HepG2 (cell line): ENCODE measurements at regions not wholly inside any gene's neighbourhood (a gene's known extent, or its start where the extent isn't known, plus 50 kb on each side); places are given as distances from the start of the nearest gene placed in this dataset.

Experiments used
- ATAC-seq: fragments of 200-7000 bp; cut with Tn5 transposase; 3 replicates; pipeline ENCODE4 v1.9.1; 2020; ENCODE audit warnings: mild to moderate bottlenecking, moderate library complexity
- BruUV-seq: library from RNA; stranded (reverse); fragments of 400-500 nt; replicated peaks from 2 replicates; lab custom pipeline; 2021; lab: Mats Ljungman, UMichigan
- CTCF ChIA-PET: fragments of 300-600 bp; formaldehyde crosslinking; extraction: SDS; loops from one replicate; lab custom pipeline; 2021; ENCODE audit warnings: low total read pairs, inconsistent platforms, low intra/inter-chr PET ratio; lab: Yijun Ruan, JAX
- POLR2A ChIA-PET: fragments of 350-600 bp; sonication (Branson Sonifier 250); formaldehyde crosslinking; loops from one replicate; lab custom pipeline; 2020; ENCODE audit warnings: antibody characterized with exemption, inconsistent platforms; lab: Yijun Ruan, JAX
- DNase-seq: peaks from one replicate; pipeline ENCODE4 v3.0.0-alpha.2; 2015; ENCODE audit warnings: low spot score
- FAIRE-seq: peaks from 3 replicates; lab custom pipeline; 2011; peaks lifted over from hg19 to GRCh38; lab: Jason Lieb, UNC
- H2AFZ ChIP-seq: one replicate; pipeline ENCODE4 v1.6.1; 2011; ENCODE audit warnings: low read length, inconsistent platforms
- H3K27ac ChIP-seq: fragments of 300-600 bp; 3 replicates; pipeline ENCODE4 v1.8.0; 2011; ENCODE audit warnings: mixed run types, mild to moderate bottlenecking, mixed read lengths, low read length, inconsistent platforms; ENCODE audit not compliant: insufficient read depth; ENCODE audit errors: extremely low read length
- H3K27me3 ChIP-seq, 2 experiments: fragments of 200-600 bp in 1 of 2; 2 replicates in 1 of 2; 3 replicates in 1 of 2; pipeline versions ENCODE4 v1.6.0 to v1.8.0; 2011; ENCODE audit warnings: low read length in 2 of 2, mild to moderate bottlenecking in 2 of 2, moderate library complexity in 2 of 2, inconsistent platforms in 1 of 2; ENCODE audit not compliant: insufficient read depth in 2 of 2, control insufficient read depth in 1 of 2
- H3K36me3 ChIP-seq, 2 experiments: fragments of 200-600 bp in 1 of 2; replicated peaks in 1 of 2; 2 replicates in 1 of 2; 3 replicates in 1 of 2; pipeline versions ENCODE4 v1.5.1 to v1.8.0; 2011; ENCODE audit warnings: low read length in 2 of 2, inconsistent platforms in 1 of 2; ENCODE audit not compliant: insufficient read depth in 2 of 2, control insufficient read depth in 1 of 2
- H3K4me1 ChIP-seq: 2 replicates; pipeline ENCODE4 v1.5.1; 2012; ENCODE audit warnings: low read length, inconsistent platforms; ENCODE audit not compliant: insufficient read depth
- H3K4me2 ChIP-seq: 2 replicates; pipeline ENCODE4 v1.6.0; 2011; ENCODE audit warnings: low read depth, low read length, inconsistent platforms
- H3K4me3 ChIP-seq, 3 experiments: fragments of 200-600 bp in 1 of 3; sonication (generic), shearing (Covaris generic) in 1 of 3; replicated peaks in 1 of 3; 2 replicates each; pipeline ENCODE4 v1.5.1; 2011 to 2016; ENCODE audit warnings: low read length in 3 of 3, inconsistent platforms in 2 of 3, low read depth in 2 of 3, mild to moderate bottlenecking in 2 of 3, control low read depth in 1 of 3, mixed read lengths in 1 of 3; ENCODE audit not compliant: insufficient read depth in 1 of 3
- H3K79me2 ChIP-seq: one replicate; pipeline ENCODE4 v1.6.1; 2011; ENCODE audit warnings: low read length, inconsistent platforms; ENCODE audit not compliant: insufficient read depth
- H3K9ac ChIP-seq: 2 replicates; pipeline ENCODE4 v1.6.0; 2011; ENCODE audit warnings: mild to moderate bottlenecking, low read depth, low read length, inconsistent platforms; ENCODE audit not compliant: insufficient read depth
- H3K9me3 ChIP-seq: 2 replicates; pipeline ENCODE4 v1.5.1; 2012; ENCODE audit warnings: mild to moderate bottlenecking, low read length
- H4K20me1 ChIP-seq: 2 replicates; pipeline ENCODE4 v1.6.0; 2011; ENCODE audit warnings: inconsistent platforms, mild to moderate bottlenecking, low read length, moderate library complexity; ENCODE audit not compliant: insufficient read depth
- AKAP8 ChIP-seq: sonication (generic); formaldehyde crosslinking; IDR thresholded peaks from 2 replicates; pipeline ENCODE4 v1.5.1; 2020; ENCODE audit warnings: mild to moderate bottlenecking, missing genetic modification reagents
- CEBPG ChIP-seq: IDR thresholded peaks from 2 replicates; pipeline ENCODE4 v1.6.1; 2016
- CENPT ChIP-seq: sonication (generic); formaldehyde crosslinking; IDR thresholded peaks from 2 replicates; pipeline ENCODE4 v1.8.0; 2022; ENCODE audit warnings: low read depth, mild to moderate bottlenecking, moderate library complexity, missing genetic modification reagents
- CREB1 ChIP-seq, 2 experiments: fragments of 450-650 bp in 1 of 2; IDR thresholded peaks; 2 replicates each; pipeline ENCODE4 v1.6.1; 2016 to 2017; ENCODE audit warnings: control low read depth in 1 of 2, mild to moderate bottlenecking in 1 of 2, missing compliant biosample characterization in 1 of 2, missing genetic modification characterization in 1 of 2
- HMGXB3 ChIP-seq: sonication (generic); formaldehyde crosslinking; IDR thresholded peaks from 2 replicates; pipeline ENCODE4 v1.4.0; 2020; ENCODE audit warnings: missing genetic modification reagents, borderline replicate concordance
- IKZF1 ChIP-seq: fragments of 450-650 bp; IDR thresholded peaks from 2 replicates; pipeline ENCODE4 v1.7.1; 2016
- MBD4 ChIP-seq: IDR thresholded peaks from 2 replicates; pipeline ENCODE4 v1.6.1; 2012; ENCODE audit warnings: low read length, inconsistent platforms, borderline replicate concordance
- PHF20 ChIP-seq: sonication (generic); formaldehyde crosslinking; IDR thresholded peaks from 2 replicates; pipeline ENCODE4 v1.5.0; 2020; ENCODE audit warnings: mild to moderate bottlenecking, missing genetic modification reagents
- ZNF142 ChIP-seq: sonication (generic); formaldehyde crosslinking; IDR thresholded peaks from 2 replicates; pipeline ENCODE4 v1.4.0; 2020; ENCODE audit warnings: missing genetic modification reagents
- ZNF597 ChIP-seq: sonication (generic); formaldehyde crosslinking; IDR thresholded peaks from 2 replicates; pipeline ENCODE4 v1.5.0; 2020; ENCODE audit warnings: missing genetic modification reagents
- ZNF615 ChIP-seq: sonication (generic); formaldehyde crosslinking; IDR thresholded peaks from 2 replicates; pipeline ENCODE4 v1.5.0; 2020; ENCODE audit warnings: mild to moderate bottlenecking, missing genetic modification reagents, borderline replicate concordance
- WGBS: methylation state at CpG from one replicate; pipeline ENCODE4 v1.1.6; 2017; ENCODE audit warnings: low lambda C conversion rate; 5-methylcytosine and 5-hydroxymethylcytosine counted together
- in situ Hi-C: cut with HindIII; loops from 2 replicates; pipeline ENCODE4 v1.10.0; 2017; ENCODE audit warnings: low pct_unique_long_range_greater_than_20kb; ENCODE audit not compliant: extremely low pct_ligation_motif_present
- intact Hi-C: fragments of 100-400 bp; cut with micrococcal nuclease; formaldehyde crosslinking; loops from one replicate; pipeline ENCODE4 v1.10.0; 2022; ENCODE audit not compliant: unreplicated experiment
- TF ChIP-seq, protein P1 (sequence below): IDR thresholded peaks from 2 replicates; pipeline ENCODE4 v1.6.1; 2016; ENCODE audit warnings: missing compliant biosample characterization, missing genetic modification reagents, borderline replicate concordance

DNA sequence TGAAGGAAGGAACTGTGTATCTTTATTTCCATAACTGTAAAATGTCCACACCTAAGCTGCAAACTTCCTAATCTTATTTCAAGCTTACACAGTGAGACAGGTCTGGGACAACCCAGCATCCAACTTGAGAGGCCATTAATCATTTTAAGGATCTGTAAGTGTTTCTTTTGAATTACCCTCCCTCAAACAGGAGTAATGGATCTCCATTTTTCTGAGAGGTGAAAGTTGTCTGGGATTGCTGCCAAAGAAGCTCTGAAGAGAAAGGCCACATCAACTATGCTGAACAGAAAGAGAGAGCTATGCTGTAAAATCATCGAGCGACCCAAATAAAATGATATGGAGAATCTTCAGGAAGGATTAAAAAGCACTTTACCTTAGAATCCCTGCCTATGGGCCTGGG lies 131.7 kb upstream of the CPNE8 start (continued):
- TF ChIP-seq ZNF142 (no peak), MBD4 (no peak), CENPT (CRISPR knock-in tag) (no peak), ZNF615 (CRISPR knock-in tag) (no peak), AKAP8 (CRISPR knock-in tag) (no peak)
- TF ChIP-seq, protein P1, sequence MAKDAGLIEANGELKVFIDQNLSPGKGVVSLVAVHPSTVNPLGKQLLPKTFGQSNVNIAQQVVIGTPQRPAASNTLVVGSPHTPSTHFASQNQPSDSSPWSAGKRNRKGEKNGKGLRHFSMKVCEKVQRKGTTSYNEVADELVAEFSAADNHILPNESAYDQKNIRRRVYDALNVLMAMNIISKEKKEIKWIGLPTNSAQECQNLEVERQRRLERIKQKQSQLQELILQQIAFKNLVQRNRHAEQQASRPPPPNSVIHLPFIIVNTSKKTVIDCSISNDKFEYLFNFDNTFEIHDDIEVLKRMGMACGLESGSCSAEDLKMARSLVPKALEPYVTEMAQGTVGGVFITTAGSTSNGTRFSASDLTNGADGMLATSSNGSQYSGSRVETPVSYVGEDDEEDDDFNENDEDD = no peak

DNA sequence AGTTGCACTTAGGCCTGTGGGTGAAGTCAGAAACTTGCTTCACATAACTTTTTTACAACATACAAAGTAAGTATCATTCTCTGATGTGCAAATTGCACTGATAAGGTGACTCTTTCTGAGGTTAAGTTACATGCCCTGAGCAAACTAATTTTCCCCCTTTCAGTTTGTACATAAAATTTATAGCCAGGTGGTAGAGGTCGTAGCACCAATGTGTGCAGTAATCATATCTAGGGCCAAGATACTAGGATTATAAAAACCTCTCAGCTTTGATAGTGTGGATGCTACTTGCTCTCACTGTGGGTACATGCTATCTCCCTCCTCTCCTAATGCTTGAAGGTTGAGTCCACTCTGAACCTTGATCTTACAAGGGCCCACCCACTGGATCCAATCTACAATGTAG lies 130.7 kb upstream of the CPNE8 start:
- in situ Hi-C loops = no loop called here
- ATAC-seq = no peak
- FAIRE-seq = no peak
- DNase-seq = no peak
- no peaks in the 10 kb centered on the region for H3K27me3 ChIP-seq
- POLR2A ChIA-PET = no interaction called here
- no peak overlapping the region for H3K9ac ChIP-seq
- no peak overlapping the region for H3K4me2 ChIP-seq
- no peaks in the 10 kb centered on the region for H3K36me3 ChIP-seq
- no peaks in the 10 kb centered on the region for H3K9me3 ChIP-seq
- CTCF ChIA-PET = no interaction called here
- no peak overlapping the region for H2AFZ ChIP-seq
- H3K27ac ChIP-seq = no peak overlapping the region
- WGBS = 0% methylated on average over 1 of the region's 1 CpG
- no peaks in the 10 kb centered on the region for H4K20me1 ChIP-seq
- H3K4me1 ChIP-seq = no peaks in the 10 kb centered on the region
- intact Hi-C loops = no loop called here
- BruUV-seq = no TSS peak
- no peak overlapping the region for H3K4me3 ChIP-seq
- H3K79me2 ChIP-seq = no peaks in the 10 kb centered on the region
- TF ChIP-seq PHF20 = no peak
- no peak for TF ChIP-seq CREB1 (IDR thresholded peaks at IDR 0.05)
- no peak for TF ChIP-seq CREB1 (CRISPR knock-in tag; IDR thresholded peaks at IDR 0.05)
- TF ChIP-seq ZNF597 (CRISPR knock-in tag) = no peak
- no peak for TF ChIP-seq IKZF1
- TF ChIP-seq HMGXB3 (CRISPR knock-in tag) = no peak
- no peak for TF ChIP-seq CEBPG (CRISPR knock-in tag)
